ENCODE measurements at regions not wholly inside any gene's neighbourhood (a gene's known extent, or its start where the extent isn't known, plus 50 kb on each side); places are given as distances from the start of the nearest gene placed in this dataset.
A peak's percentile ranks its signal among the peaks of the same experiment; 100 is the strongest.

- WGBS, result 83% methylated on average over 1 of the region's 1 CpG
- H2AK5ac ChIP-seq (ENCODE audit: low read length, severe bottlenecking), result no peak overlapping the region
- H4K91ac ChIP-seq (ENCODE audit: low read length), result no peak overlapping the region
Measured at GRCh38 chr5:158464383-158464782, 605.4 kb upstream of the CLINT1 start.

GRCh38 chr5:158463938-158464337 is 605.0 kb upstream of the CLINT1 start:
- Histone ChIP-seq H4K8ac (ENCODE audit: low read length) (no peak overlapping the region), H3K4me3 (ENCODE audit: insufficient read depth in 1 of 2, low read depth in 1 of 2, low read length in 2 of 2) (peak overlapping the region in 1 of 2 experiments; percentile 46), H3K18ac (ENCODE audit: low read depth in 1 of 2, low read length in 2 of 2) (no peak overlapping the region), H2AK5ac (ENCODE audit: low read length, severe bottlenecking) (no peak overlapping the region), H4K91ac (ENCODE audit: low read length) (no peak overlapping the region), H3K4me2 (ENCODE audit: low read length, poor library complexity, severe bottlenecking) (no peak overlapping the region), H3K9ac (ENCODE audit: low read length) (peak overlapping the region; percentile 82), H2BK5ac (ENCODE audit: low read depth, low read length, poor library complexity, severe bottlenecking) (no peak overlapping the region), H3K4ac (ENCODE audit: low read depth in 1 of 2, low read length in 2 of 2) (no peak overlapping the region), H3K23ac (ENCODE audit: low read length in 2 of 2) (no peak overlapping the region), H2AFZ (ENCODE audit: low read depth, low read length) (no peak overlapping the region), H2BK15ac (ENCODE audit: low read depth, poor library complexity, severe bottlenecking) (no peak overlapping the region), H3K9me3 (ENCODE audit: control insufficient read depth, low read length) (no peaks in the 10 kb centered on the region), H2BK12ac (ENCODE audit: low read length in 2 of 2) (no peak overlapping the region), H3K14ac (ENCODE audit: low read length in 2 of 2) (no peak overlapping the region), H3K4me1 (ENCODE audit: control insufficient read depth, insufficient read depth, low read depth, low read length) (no peaks in the 10 kb centered on the region), H3K79me1 (replicated peaks; ENCODE audit: low read length, poor library complexity, severe bottlenecking) (no peaks in the 10 kb centered on the region), H3K27ac (ENCODE audit: low read length, poor library complexity, severe bottlenecking) (no peak overlapping the region), H3K36me3 (ENCODE audit: control insufficient read depth in 1 of 2, insufficient read depth in 2 of 2, low read depth in 1 of 2, low read length in 2 of 2) (no peaks in the 10 kb centered on the region), H2BK120ac (ENCODE audit: low read depth, low read length) (no peak overlapping the region), H3K27me3 (ENCODE audit: control insufficient read depth in 1 of 2, insufficient read depth in 1 of 2, low read length in 2 of 2) (no peaks in the 10 kb centered on the region)
- 92% methylated on average over 4 of the region's 4 CpGs for WGBS
- no peak for DNase-seq

More at GRCh38 chr5:158464383-158464782, 605.4 kb upstream of the CLINT1 start:
- Histone ChIP-seq H3K14ac (ENCODE audit: low read length in 2 of 2) (no peak overlapping the region), H3K27ac (ENCODE audit: low read length, poor library complexity, severe bottlenecking) (no peak overlapping the region), H3K4ac (ENCODE audit: low read depth in 1 of 2, low read length in 2 of 2) (no peak overlapping the region), H2AFZ (ENCODE audit: low read depth, low read length) (no peak overlapping the region), H3K9me3 (ENCODE audit: control insufficient read depth, low read length) (no peaks in the 10 kb centered on the region), H2BK15ac (ENCODE audit: low read depth, poor library complexity, severe bottlenecking) (no peak overlapping the region), H3K9ac (ENCODE audit: low read length) (peak overlapping the region; percentile 82), H3K18ac (ENCODE audit: low read depth in 1 of 2, low read length in 2 of 2) (no peak overlapping the region), H3K23ac (ENCODE audit: low read length in 2 of 2) (no peak overlapping the region), H3K79me1 (replicated peaks; ENCODE audit: low read length, poor library complexity, severe bottlenecking) (no peaks in the 10 kb centered on the region), H3K4me1 (ENCODE audit: control insufficient read depth, insufficient read depth, low read depth, low read length) (no peaks in the 10 kb centered on the region), H2BK5ac (ENCODE audit: low read depth, low read length, poor library complexity, severe bottlenecking) (no peak overlapping the region), H3K27me3 (ENCODE audit: control insufficient read depth in 1 of 2, insufficient read depth in 1 of 2, low read length in 2 of 2) (no peaks in the 10 kb centered on the region), H2BK120ac (ENCODE audit: low read depth, low read length) (no peak overlapping the region), H3K4me3 (ENCODE audit: insufficient read depth in 1 of 2, low read depth in 1 of 2, low read length in 2 of 2) (no peak overlapping the region), H3K4me2 (ENCODE audit: low read length, poor library complexity, severe bottlenecking) (no peak overlapping the region), H4K8ac (ENCODE audit: low read length) (no peak overlapping the region), H2BK12ac (ENCODE audit: low read length in 2 of 2) (no peak overlapping the region), H3K36me3 (ENCODE audit: control insufficient read depth in 1 of 2, insufficient read depth in 2 of 2, low read depth in 1 of 2, low read length in 2 of 2) (no peaks in the 10 kb centered on the region)
- DNase-seq, result no peak

- Histone ChIP-seq H4K8ac (ENCODE audit: low read length) (no peak overlapping the region), H3K9me3 (ENCODE audit: control insufficient read depth, low read length) (no peaks in the 10 kb centered on the region), H3K4me1 (ENCODE audit: control insufficient read depth, insufficient read depth, low read depth, low read length) (no peaks in the 10 kb centered on the region), H2BK15ac (ENCODE audit: low read depth, poor library complexity, severe bottlenecking) (no peak overlapping the region), H3K4me2 (ENCODE audit: low read length, poor library complexity, severe bottlenecking) (no peak overlapping the region), H3K14ac (ENCODE audit: low read length in 2 of 2) (no peak overlapping the region), H4K91ac (ENCODE audit: low read length) (no peak overlapping the region), H3K27me3 (ENCODE audit: control insufficient read depth in 1 of 2, insufficient read depth in 1 of 2, low read length in 2 of 2) (no peaks in the 10 kb centered on the region), H2BK12ac (ENCODE audit: low read length in 2 of 2) (no peak overlapping the region), H3K79me1 (replicated peaks; ENCODE audit: low read length, poor library complexity, severe bottlenecking) (no peaks in the 10 kb centered on the region), H2AFZ (ENCODE audit: low read depth, low read length) (no peak overlapping the region), H3K4me3 (ENCODE audit: insufficient read depth in 1 of 2, low read depth in 1 of 2, low read length in 2 of 2) (peak overlapping the region in 1 of 2 experiments; percentile 46), H3K36me3 (ENCODE audit: control insufficient read depth in 1 of 2, insufficient read depth in 2 of 2, low read depth in 1 of 2, low read length in 2 of 2) (no peaks in the 10 kb centered on the region), H2BK5ac (ENCODE audit: low read depth, low read length, poor library complexity, severe bottlenecking) (no peak overlapping the region), H3K4ac (ENCODE audit: low read depth in 1 of 2, low read length in 2 of 2) (no peak overlapping the region), H3K9ac (ENCODE audit: low read length) (peak overlapping the region; percentile 82), H3K18ac (ENCODE audit: low read depth in 1 of 2, low read length in 2 of 2) (no peak overlapping the region), H2BK120ac (ENCODE audit: low read depth, low read length) (no peak overlapping the region), H3K27ac (ENCODE audit: low read length, poor library complexity, severe bottlenecking) (no peak overlapping the region), H3K23ac (ENCODE audit: low read length in 2 of 2) (no peak overlapping the region), H2AK5ac (ENCODE audit: low read length, severe bottlenecking) (no peak overlapping the region)
- no CpG with 5 or more reads among the region's 1 CpG for WGBS
- DNase-seq, result no peak
Measured at GRCh38 chr5:158463188-158463587, 604.2 kb upstream of the CLINT1 start.

GRCh38 chr5:158462349-158463114 is 603.6 kb upstream of the CLINT1 start:
- no peak overlapping the region for H3K4ac ChIP-seq (ENCODE audit: low read depth in 1 of 2, low read length in 2 of 2)
- no peak overlapping the region for H3K23ac ChIP-seq (ENCODE audit: low read length in 2 of 2)
- H3K4me1 ChIP-seq (ENCODE audit: control insufficient read depth, insufficient read depth, low read depth, low read length), result no peaks in the 10 kb centered on the region
- H2BK12ac ChIP-seq (ENCODE audit: low read length in 2 of 2), result no peak overlapping the region
- H3K36me3 ChIP-seq (ENCODE audit: control insufficient read depth in 1 of 2, insufficient read depth in 2 of 2, low read depth in 1 of 2, low read length in 2 of 2), result no peaks in the 10 kb centered on the region
- no peak overlapping the region for H2BK120ac ChIP-seq (ENCODE audit: low read depth, low read length)
- H3K27me3 ChIP-seq (ENCODE audit: control insufficient read depth in 1 of 2, insufficient read depth in 1 of 2, low read length in 2 of 2), result no peaks in the 10 kb centered on the region
- no peak overlapping the region for H2AFZ ChIP-seq (ENCODE audit: low read depth, low read length)
- H2BK5ac ChIP-seq (ENCODE audit: low read depth, low read length, poor library complexity, severe bottlenecking), result no peak overlapping the region
- no peak for DNase-seq
- H4K8ac ChIP-seq (ENCODE audit: low read length), result no peak overlapping the region
- peak overlapping the region; percentile 65 for H2AK5ac ChIP-seq (ENCODE audit: low read length, severe bottlenecking)
- H3K27ac ChIP-seq (ENCODE audit: low read length, poor library complexity, severe bottlenecking), result no peak overlapping the region
- 72% methylated on average over 7 of the region's 9 CpGs for WGBS
- peak overlapping the region; percentile 37 for H3K9ac ChIP-seq (ENCODE audit: low read length)
- no peaks in the 10 kb centered on the region for H3K9me3 ChIP-seq (ENCODE audit: control insufficient read depth, low read length)
- H3K14ac ChIP-seq (ENCODE audit: low read length in 2 of 2), result no peak overlapping the region
- H4K91ac ChIP-seq (ENCODE audit: low read length), result no peak overlapping the region
- no peak overlapping the region for H3K4me2 ChIP-seq (ENCODE audit: low read length, poor library complexity, severe bottlenecking)
- H3K79me1 ChIP-seq (replicated peaks; ENCODE audit: low read length, poor library complexity, severe bottlenecking), result no peaks in the 10 kb centered on the region
- peak overlapping the region in 1 of 2 experiments; percentile 21 for H3K4me3 ChIP-seq (ENCODE audit: insufficient read depth in 1 of 2, low read depth in 1 of 2, low read length in 2 of 2)
- no peak overlapping the region for H3K18ac ChIP-seq (ENCODE audit: low read depth in 1 of 2, low read length in 2 of 2)
- H2BK15ac ChIP-seq (ENCODE audit: low read depth, poor library complexity, severe bottlenecking), result no peak overlapping the region

Data from mesenchymal stem cell (in vitro differentiated cells and primary cell).